SU-DHL-6 (cell line): ENCODE measurements at regions not wholly inside any gene's neighbourhood (a gene's known extent, or its start where the extent isn't known, plus 50 kb on each side); places are given as distances from the start of the nearest gene placed in this dataset.

ENCODE experiments used
- H2AFZ ChIP-seq: fragments of 200-600 bp; sonication (generic); 2 replicates; pipeline ENCODE4 v1.6.1; 2014; ENCODE audit warnings: low read depth, mild to moderate bottlenecking, moderate library complexity, mixed read lengths, antibody characterized with exemption, low read length; ENCODE audit not compliant: severe bottlenecking
- H3F3A ChIP-seq: fragments of 200-600 bp; shearing (Covaris generic); 2 replicates; pipeline ENCODE4 v1.6.0; 2016; ENCODE audit warnings: antibody characterized with exemption, mild to moderate bottlenecking; ENCODE audit not compliant: insufficient read depth
- H3K27ac ChIP-seq: fragments of 200-600 bp; sonication (generic); 2 replicates; pipeline ENCODE4 v1.5.1; 2016; ENCODE audit warnings: low read depth, mild to moderate bottlenecking, low read length, moderate library complexity, mixed read lengths
- H3K27me3 ChIP-seq: fragments of 200-600 bp; sonication (generic), shearing (Covaris generic); 2 replicates; pipeline ENCODE4 v1.6.0; 2014; ENCODE audit warnings: mild to moderate bottlenecking, low read length
- H3K36me3 ChIP-seq: fragments of 200-600 bp; sonication (generic); 2 replicates; pipeline ENCODE4 v1.6.1; 2014; ENCODE audit warnings: mild to moderate bottlenecking, low read length, mixed read lengths
- H3K4me2 ChIP-seq: fragments of 300-600, 200-600 bp; shearing (Covaris generic), sonication (generic); 2 replicates; pipeline ENCODE4 v1.6.0; 2014; ENCODE audit warnings: low read length, low read depth, mild to moderate bottlenecking; ENCODE audit not compliant: poor library complexity, severe bottlenecking
- H3K4me3 ChIP-seq: fragments of 200-600 bp; sonication (generic); 2 replicates; pipeline ENCODE4 v1.5.1; 2014; ENCODE audit warnings: antibody characterized with exemption, low read length, mild to moderate bottlenecking, mixed read lengths; ENCODE audit not compliant: insufficient read depth, poor library complexity, severe bottlenecking
- H3K79me2 ChIP-seq: fragments of 200-600 bp; sonication (generic); 2 replicates; pipeline ENCODE4 v1.6.1; 2014; ENCODE audit warnings: mild to moderate bottlenecking, low read length, moderate library complexity; ENCODE audit not compliant: insufficient read depth
- H3K9ac ChIP-seq: fragments of 200-600 bp; sonication (generic); 2 replicates; pipeline ENCODE4 v1.7.0; 2014; ENCODE audit warnings: mild to moderate bottlenecking, low read length
- H3K9me2 ChIP-seq: fragments of 200-600 bp; sonication (generic); replicated peaks from 2 replicates; pipeline ENCODE4 v1.6.1; 2014; ENCODE audit warnings: low read length; ENCODE audit not compliant: insufficient read depth
- H3K9me3 ChIP-seq: fragments of 200-600 bp; sonication (generic); 2 replicates; pipeline ENCODE4 v1.6.1; 2014; ENCODE audit warnings: low read length, mixed read lengths; ENCODE audit not compliant: insufficient read depth
- H4K20me1 ChIP-seq: fragments of 200-600 bp; sonication (generic); 2 replicates; pipeline ENCODE4 v1.6.1; 2014; ENCODE audit warnings: low read depth, mild to moderate bottlenecking, antibody characterized with exemption, low read length, moderate library complexity, mixed read lengths
- CTCF ChIP-seq: fragments of 200-600 bp; sonication (generic); IDR thresholded peaks from one replicate; pipeline ENCODE4 v1.5.1; 2017; ENCODE audit warnings: antibody characterized with exemption, mild to moderate bottlenecking, low read length, moderate library complexity; ENCODE audit not compliant: insufficient read depth, poor library complexity, severe bottlenecking
- EZH2phosphoT487 ChIP-seq: fragments of 200-600 bp; sonication (generic), shearing (Covaris generic); conservative IDR thresholded peaks from 2 replicates; pipeline ENCODE4 v1.6.1; 2018; ENCODE audit warnings: mild to moderate bottlenecking, antibody characterized with exemption, low read length, moderate library complexity, mixed read lengths

- no peaks in the 10 kb centered on the region for H3K79me2 ChIP-seq
- no peak for TF ChIP-seq CTCF
- TF ChIP-seq EZH2phosphoT487: no peak
- H3K4me2 ChIP-seq: no peak overlapping the region
- H3K4me3 ChIP-seq: no peak overlapping the region
- no peak overlapping the region for H3K27ac ChIP-seq
- H3F3A ChIP-seq: no peaks in the 10 kb centered on the region
- no peaks in the 10 kb centered on the region for H3K27me3 ChIP-seq
- H3K9me2 ChIP-seq: no peaks in the 10 kb centered on the region
- H2AFZ ChIP-seq: no peak overlapping the region
- H3K36me3 ChIP-seq: no peaks in the 10 kb centered on the region
- H3K9ac ChIP-seq: no peak overlapping the region
- H3K9me3 ChIP-seq: no peaks in the 10 kb centered on the region
- no peaks in the 10 kb centered on the region for H4K20me1 ChIP-seq
Measured at GRCh38 chr3:190926619-190927018, 64.1 kb upstream of the GMNC start.

DNA sequence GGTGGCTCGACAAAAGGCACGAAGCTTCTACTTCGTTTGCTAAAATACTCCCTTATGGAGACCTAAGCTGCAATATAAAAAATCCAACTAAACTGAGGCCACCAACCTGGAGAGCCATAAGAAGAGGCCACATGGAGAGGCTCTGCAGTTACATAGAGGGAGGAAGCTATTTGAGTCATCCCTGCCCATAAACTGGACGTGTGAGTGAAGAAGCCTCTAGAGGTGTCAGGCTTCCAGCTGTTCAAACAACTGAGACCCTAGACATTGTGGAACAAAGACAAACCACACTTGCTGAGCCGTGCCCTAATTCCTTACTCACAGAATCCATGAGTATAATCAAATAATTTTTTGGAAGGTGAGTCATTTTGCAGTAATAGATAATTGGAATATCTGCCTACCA, 50.2 kb upstream of the GMNC start:
- Histone ChIP-seq H4K20me1 (no peaks in the 10 kb centered on the region), H2AFZ (no peak overlapping the region), H3K27me3 (no peaks in the 10 kb centered on the region), H3K9me2 (no peaks in the 10 kb centered on the region), H3K9me3 (no peaks in the 10 kb centered on the region), H3K36me3 (no peaks in the 10 kb centered on the region), H3K4me2 (no peak overlapping the region), H3K27ac (no peak overlapping the region), H3K9ac (no peak overlapping the region), H3F3A (no peaks in the 10 kb centered on the region), H3K4me3 (no peak overlapping the region), H3K79me2 (no peaks in the 10 kb centered on the region)
- TF ChIP-seq CTCF (no peak), EZH2phosphoT487 (no peak)
